Forelimb muscle (tissue), 1 donor: ENCODE measurements at regions not wholly inside any gene's neighbourhood (a gene's known extent, or its start where the extent isn't known, plus 50 kb on each side); places are given as distances from the start of the nearest gene placed in this dataset.
"Not testable (repeated sequence)": the region's sequence is repeated elsewhere in the genome, so short reads cannot be mapped to it uniquely, and the experiment has no call there.

ENCODE experiments used
- DNase-seq: peaks from one replicate; pipeline ENCODE4 v3.0.0-alpha.2; 2013; ENCODE audit warnings: low read depth

DNA sequence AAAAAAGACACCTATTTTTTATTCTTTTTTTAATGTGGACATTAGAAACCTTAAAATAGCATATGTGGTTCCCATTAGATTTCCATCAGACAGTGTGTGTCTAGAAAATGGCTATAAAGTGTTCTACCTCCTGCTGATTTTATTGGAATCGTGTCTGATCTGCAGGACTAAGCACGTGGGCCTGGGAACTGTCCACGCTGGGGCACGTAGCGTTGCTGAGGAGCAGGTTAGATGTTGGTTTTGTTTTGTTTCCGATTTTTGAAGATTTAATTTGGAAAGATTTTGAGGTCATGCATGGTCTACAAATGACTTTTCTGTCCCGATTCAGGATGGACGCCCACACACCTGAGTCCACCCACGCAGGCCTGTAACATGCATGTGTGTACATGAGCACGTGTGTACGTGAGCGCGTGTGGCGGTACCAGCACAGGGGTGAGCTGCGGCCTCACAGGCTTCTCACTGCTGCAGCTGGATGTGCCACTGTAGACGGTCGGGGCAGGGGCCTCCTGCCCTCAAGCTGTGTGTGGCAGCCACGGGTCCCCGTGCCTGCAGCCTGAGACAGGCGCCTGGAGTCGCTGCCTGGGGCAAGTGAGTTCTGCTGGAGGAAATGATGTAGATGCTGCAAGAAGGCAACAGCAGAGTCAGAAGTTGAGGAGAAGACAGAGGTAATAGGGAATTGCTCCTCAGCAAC is 99.7 kb upstream of the CTDP1 start:
- DNase-seq, result no peak

DNA sequence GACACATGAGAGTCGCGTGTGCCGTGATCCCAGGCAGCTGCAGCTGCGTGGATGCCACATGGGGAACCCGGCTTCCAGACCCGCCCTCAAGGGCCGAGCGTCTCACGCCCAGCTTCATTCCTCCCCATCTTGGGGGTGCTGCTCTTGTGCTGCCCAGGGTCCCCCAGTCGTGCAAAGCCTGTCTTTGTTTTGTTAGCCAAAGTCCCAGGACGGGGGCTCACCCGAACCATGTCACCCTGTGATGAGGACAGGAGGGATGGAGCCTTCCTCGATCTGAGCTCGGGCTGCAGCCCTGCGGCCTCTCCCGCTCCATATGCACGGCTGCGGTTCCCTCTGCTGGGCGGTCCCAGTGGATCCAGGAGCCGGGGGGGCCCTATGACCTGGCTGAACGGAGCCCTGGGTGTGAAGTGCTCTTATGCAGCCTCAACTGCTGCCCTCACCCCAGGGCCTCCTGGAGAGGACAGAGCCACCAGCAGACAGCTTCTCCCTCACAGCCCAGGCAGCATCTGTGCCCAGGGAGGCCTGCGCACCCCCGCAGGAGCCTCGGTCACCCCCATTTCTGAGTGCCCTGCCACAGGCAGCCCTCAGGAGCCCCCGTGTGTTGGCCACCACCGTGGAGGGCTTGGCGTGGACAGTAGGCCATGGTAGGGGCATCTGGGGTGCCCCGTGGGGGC is 99.0 kb upstream of the CTDP1 start:
- no peak for DNase-seq

DNA sequence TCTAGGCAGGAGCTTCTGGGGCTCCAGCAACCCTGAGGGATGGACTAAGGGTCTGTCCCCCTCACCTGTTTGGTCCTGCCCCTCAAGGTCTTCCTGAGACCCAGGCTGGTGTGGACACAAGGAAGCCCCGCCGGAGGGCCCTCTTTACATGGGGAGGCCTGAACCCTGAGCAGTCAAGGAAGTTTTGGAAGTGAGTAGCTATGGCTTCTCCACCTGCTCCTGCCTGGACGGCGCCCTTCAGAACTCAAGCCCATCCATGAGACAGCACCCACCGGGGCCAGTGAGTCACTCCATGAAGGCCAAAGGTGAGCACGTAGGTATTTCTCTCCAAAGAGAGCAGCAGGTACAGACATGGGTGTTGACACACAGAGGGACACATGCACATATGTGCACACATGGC is 98.2 kb upstream of the CTDP1 start:
- DNase-seq, result no peak

DNA sequence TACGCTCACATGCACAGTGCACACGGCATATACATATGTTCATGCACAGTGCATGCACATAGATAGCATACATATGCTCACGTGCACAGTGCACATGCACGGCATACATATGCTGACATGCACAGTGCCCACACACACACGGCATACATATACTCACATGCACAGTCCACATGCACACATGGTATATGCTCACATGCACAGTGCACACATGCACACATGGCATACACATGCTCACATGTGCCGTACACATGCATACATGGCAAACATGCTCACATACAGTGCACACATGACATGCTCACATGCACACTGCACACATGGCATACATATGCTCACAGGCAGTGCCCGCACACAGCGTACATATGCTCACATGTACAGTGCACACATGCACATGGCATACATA is 97.7 kb upstream of the CTDP1 start:
- DNase-seq, result no peak

DNA sequence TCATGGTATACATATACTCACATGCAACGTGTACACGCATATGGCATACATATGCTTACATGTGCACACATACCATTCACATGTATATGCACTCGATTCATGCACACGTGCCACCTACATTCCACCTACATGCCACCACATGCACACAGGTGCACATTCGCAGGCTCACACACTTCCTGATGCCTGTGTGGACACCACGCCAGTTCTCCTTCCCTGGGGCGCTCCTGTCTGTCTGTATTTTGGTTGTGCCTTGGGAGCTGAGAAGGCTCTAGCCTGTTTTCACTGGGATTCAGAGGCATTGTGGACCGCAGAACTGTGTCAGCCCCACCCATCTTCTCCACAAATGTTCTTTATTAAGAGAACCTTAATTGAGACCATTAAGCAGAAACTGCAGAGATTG is 96.6 kb upstream of the CTDP1 start:
- no peak for DNase-seq

DNA sequence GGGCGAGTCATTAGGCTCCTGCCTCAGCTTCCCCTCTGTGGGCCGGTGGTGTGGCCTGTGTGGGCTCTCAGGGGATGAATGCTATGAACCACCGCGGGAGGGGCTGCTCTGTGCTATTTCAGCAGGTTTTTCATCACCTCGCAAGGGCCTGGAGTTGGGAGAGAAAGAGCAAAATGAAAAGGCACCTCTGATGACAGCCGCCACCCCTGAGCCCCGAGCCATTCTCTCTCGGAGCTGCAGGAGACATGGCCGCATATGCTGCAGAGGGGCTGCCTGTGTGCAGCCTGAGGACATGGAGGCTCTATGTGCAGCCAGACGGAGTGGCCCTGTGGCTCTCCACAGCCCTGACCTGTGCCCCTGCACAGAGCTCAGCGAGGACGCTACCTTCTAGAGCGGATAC is 96.2 kb upstream of the CTDP1 start:
- no peak for DNase-seq

DNA sequence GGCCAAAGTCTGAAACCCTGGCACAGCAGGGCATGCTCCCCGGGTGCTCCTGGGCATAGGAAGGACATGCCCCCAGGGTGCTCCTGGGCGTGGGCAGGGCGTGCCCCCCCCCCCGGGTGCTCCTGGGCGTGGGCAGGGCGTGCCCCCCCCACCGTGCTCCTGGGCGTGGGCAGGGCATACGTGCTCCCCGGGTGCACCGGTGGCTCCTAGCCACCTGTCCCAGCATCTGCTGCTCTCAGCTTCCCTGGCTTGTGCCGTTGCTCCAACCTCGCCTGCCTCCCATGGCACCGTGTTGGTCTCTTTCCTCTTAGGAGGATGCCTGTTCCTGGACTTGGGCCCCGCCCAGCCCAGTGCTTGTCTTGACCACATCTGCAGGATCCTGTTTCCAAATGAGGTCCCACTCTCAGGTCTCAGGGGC is 95.6 kb upstream of the CTDP1 start:
- no peak for DNase-seq

DNA sequence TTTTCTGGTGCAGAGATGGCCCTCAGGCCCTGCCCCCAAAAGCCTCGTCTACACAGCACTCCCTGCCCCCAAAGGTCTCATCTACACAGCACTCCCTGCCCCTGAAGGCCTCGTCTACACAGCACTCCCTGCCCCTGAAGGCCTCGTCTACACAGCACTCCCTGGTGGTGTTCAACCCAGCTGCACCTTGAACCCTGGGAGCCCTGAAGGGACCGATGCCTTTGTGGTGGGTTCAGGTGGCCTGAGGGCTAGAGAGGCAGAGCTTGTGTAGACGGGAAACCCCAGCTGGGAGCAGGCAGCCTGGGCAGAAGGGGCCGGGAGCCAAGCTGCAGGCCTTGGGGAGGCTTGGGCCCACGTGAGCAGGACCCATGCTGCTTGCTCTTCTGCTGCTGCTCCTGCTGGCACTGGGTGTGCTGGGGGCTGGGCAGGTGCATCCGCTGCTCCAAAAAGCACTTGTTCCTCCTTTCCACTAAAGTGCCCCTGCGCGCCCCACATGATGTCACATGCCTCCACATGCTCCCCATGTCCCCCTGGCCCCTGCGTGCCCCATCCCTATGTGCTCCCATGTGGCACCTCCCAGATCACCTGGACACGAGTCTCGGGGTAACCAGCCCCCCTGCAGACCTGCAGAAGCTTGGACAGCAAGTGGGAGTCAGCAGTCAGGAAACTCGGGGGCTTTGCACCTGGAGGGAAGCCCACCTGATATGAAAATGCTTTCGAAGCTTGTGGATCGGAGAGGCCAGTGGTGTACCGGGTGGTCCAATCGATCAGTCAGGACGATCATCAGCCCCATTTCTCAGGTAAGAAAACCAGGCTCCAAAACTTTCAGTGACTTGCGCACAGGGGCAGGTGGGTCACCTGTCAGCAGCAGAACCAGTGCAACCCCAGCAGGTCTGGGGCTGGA is 94.9 kb upstream of the CTDP1 start:
- no peak for DNase-seq

DNA sequence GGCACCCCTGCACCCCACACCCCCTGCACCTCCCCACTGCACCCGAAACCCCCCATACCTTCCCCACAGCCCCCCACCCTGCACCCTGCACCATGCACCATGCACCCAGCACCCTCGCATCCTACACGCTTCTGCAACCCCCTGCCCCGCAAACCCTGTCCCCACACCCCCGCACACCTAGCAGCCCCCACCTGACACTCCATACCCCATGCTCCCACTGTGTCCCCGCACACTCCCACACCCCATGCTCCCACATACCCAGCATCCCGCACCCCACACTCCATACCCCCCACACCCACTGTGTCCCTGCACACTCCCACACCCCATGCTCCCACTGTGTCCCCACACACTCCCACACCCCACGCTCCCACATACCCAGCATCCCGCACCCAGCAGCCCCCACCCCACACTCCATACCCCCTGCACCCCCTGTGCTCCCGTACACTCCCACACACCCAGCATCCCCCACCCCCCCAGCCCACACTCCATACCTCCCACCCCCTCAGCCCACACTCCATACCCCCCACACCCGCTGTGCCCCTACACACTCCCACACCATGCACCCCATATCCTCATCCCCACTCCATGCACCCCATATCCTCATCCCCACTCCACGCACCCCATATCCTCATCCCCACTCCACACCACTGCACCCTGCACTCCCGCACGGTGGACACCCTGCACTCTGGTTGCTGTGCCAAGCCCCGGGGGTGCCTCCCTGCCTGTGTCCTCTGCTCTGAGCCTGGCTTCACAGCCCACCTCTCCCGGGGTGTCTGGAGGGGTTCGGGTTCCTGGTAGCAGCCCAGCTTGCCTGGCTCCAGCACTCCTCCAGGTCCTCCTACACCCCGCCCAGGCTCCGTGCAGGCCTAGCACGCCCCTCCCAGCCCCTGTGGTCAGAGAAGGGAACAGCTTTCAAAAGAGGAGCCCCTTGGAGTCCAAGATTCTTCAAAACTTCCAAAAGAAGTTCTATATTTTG is 93.9 kb upstream of the CTDP1 start:
- DNase-seq, result no peak

DNA sequence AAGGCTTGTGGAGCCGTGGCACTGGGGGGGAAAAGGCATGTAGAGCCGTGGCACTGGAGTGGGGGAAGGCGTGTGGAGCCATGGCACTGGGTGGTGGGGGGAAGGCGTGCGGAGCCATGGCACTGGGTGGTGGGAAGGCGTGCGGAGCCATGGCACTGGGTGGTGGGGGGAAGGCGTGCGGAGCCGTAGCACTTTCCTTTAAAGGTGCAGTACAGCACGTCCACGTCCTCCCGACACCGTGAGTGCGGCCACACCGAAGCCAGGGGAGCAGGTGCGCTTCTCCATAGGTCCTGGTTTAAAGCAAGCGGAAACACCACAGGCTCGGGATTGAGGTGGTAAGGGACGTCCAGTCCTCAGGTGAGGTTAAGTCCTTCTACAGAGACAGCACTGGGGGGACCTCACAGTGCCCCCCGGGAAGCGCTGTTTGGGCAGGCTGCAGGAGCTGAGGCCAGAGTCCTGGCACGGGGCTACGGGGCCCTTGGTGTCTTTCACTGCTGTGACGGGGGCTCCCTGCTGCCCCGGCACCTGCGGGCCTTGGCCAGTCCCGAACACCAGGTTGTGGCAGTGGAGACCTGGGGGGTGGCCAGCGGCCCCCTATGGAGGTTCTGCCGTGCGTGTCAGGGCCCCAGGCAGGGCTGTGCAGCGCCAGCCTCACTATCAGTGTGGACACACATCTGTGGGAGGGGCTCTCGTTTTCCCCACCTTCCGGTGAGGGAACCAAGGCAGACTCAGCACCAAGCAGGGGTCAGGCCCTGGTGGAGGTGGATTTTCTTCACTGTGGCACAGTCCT is 93.0 kb upstream of the CTDP1 start:
- no peak for DNase-seq

DNA sequence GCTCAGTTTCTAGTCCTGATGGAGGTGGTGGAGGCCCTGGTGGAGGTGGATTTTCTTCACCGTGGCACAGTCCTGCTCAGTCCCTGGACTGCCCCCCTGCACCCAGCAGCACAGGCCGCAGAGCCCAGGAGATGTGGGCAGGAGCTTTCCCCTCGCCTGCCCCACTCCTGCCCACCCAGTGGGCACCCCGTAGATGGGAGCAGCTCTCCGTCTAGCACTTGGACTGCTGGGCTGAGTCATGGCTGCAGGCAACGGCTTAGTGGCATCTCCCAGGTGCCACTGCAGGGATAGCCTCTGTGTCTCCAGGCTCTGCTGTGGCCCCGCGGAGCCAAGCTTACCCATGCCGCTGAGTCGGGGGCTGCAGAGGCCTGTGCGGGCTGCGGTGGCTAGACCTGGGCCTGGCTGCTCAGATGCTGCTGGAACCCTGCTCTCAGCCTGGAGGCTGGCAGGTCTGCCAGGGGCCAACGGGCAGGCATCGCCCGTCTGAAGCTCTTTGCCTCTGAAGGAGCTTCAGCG is 92.3 kb upstream of the CTDP1 start:
- no peak for DNase-seq

DNA sequence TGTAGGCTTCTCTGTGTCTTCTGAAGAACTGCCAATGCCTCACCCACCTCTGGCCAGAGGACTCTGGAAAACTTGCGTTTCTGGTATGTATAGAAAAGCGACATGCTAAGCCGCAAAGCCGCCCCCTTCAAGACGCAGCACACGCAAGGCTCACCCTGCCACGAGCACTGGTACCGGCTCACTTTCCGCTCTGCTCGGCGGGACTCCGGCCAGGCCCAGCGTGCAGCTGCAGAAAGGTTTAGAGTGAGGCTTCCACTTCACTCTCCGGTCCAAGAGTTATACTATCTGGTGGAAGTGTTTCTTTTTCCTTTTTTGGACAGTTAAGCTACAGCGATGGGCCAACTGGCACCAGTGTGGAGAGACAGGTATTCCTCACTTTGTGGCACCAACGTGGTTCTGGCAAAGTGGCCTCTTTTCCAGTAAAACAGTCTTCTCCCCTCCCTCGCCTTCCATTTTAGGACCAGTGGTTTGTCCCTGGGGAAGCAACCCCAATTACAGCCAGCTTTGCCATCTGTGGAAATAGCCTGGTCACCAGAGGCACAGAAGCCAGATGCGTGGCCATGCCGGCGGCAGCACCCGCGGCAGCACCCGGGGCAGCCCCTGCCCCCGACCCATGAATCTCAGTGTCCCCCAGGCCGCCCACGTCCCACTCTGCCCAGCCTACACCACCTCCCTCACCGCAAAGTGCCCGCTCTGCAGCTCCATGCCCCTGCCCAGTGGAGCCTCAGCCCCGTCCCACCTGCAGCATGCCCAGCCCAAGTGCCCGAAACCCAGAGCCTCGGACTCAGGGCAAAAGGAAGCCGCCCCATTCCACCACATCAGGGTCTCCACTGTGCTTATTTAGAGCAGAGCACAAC is 91.6 kb upstream of the CTDP1 start:
- DNase-seq, result no peak

DNA sequence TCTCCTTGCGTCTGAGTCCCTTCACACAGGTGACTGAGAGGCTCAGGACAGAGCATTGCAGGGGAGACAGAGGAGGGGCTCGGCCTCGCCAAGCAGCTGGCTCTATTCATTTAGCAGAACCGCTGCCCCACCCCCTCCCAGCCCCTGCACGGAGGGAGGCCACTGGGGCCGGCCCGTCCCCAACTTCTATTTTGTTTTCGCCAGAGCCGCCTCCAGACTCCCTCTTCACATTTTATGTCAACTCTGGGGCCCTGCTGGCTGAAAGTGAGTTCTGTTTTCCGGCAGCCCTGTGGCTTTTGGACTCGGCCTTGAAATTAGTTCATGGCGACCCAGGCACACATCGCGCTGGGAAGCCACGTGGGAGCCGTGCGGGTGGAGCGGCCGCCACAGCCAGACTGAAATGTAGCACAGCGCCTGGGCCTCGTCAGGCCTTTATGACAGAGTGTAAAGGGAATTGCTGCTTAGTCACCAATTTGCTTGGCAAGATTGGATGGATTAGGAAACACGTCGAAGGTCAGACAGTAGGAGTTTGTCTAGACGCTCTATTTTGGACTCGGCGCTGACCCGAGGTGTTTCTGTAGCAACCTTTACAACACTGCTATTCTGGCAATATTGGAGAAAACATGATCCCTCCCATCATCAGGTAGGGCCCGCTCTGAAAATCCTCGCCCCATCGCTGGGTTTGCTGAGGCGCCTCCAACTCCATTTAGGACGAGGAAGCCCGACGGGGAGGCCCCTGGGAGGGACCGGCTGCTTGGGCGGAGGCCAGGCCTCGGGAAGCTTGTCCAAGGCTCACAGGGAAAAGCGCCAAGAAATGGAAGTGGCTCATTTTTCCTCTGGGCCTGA is 90.7 kb upstream of the CTDP1 start:
- DNase-seq, result peak; percentile 78

DNA sequence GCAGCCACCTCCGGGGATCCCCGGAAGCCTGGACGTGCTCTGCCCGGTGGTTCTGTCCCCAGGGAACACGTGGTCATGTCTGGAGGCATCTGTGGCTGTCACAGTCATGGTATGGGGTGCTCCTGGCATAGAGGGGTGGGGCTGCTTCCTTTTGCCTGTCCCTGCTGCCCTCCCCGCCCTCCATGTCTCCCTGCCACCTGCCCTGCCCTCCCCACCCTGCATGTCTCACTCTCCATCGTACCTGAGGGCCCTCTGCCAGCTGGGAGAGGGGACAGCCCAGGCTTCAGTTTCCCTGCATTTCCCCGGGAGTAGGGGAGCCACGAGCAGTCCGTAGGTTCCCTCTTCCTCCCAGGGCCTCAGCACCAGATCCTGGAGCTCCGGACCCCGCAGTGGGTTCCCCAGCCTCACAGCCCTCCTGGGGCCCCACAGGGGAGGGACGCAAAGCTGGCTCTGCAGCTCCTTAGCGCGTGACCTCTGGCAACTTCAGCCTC is 90.0 kb upstream of the CTDP1 start:
- no peak for DNase-seq

DNA sequence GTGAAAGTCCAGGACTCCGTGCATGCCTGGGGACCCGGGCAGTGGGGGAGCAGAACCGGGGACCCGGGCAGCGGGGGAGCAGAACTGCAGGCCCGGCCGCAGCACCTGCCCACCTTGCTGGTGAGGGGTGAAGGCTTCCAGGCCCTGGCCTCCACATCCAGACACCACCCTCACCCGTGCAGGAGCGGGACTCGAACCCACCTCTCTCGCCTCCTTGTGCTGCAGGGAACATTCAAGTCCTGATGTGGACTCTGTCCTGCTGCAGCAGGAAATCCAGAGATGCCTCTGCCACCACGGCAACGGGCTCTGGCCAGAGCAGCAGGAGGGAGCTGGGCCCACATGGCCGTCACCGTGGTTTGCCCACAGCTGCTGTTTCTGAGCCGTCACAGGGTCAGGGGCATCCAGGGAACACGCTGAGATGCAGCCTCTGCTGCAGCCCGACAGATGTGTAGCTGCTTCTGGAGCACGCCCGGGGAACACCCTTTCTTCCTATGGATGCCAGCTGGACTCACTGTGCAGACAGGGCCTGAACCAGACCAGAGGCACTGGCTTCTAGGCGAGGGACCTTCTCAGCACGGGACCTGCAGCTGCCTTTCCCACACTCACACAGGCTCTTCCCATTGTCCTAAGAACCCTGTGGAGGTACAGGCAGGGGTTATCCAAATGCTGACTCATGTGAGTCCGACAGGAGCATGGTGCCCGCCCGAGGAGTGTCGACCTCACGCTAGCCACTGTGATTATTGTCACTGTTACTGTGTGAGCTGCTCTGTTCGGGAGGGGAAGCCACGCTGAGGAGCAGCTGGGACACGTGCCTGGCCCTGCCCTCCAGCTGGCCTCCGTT is 89.2 kb upstream of the CTDP1 start:
- no peak for DNase-seq

DNA sequence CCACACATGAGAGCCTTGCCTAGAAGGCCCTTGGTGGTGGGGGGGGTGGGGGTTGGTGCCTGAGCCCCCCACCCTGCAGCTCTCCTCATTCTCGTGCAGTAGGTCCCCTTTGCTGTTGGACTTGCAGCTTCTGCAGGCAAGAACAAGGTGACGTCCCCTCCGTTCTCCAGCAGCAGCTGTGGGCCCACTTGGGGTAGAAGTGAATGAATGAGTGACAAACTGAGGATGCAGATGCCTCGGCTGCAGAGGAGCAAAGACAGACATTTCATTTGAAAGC is 88.6 kb upstream of the CTDP1 start:
- DNase-seq, result no peak

DNA sequence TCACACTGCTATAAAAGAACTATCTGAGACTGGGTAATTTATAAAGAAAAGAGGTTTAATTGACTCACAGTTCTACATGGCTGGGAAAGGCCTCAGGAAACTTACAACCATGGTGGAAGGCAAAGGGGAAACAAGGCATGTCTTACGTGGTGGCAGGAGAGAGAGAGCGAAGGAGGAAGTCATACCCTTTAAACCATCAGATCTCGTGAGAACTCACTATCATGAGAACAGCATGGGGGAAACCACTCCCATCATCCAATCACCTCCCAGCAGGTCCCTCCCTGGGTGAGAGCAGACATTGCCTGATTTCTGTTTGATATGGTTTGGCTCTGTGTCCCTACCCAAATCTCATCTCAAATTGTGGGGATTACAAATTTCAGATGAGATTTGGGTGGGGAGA is 86.9 kb upstream of the CTDP1 start:
- DNase-seq, result not testable (repeated sequence)
